Left ventricle myocardium inferior (tissue), 1 donor: ENCODE measurements at regions not wholly inside any gene's neighbourhood (a gene's known extent, or its start where the extent isn't known, plus 50 kb on each side); places are given as distances from the start of the nearest gene placed in this dataset.

Source experiments
- DNase-seq: peaks from one replicate; pipeline ENCODE4 v3.0.0-alpha.2; 2020
- H3K27ac ChIP-seq: fragments of 200-600 bp; replicated peaks from 2 replicates; pipeline ENCODE4 v1.8.0; 2021
- H3K27me3 ChIP-seq: fragments of 200-600 bp; 2 replicates; pipeline ENCODE4 v1.8.0; 2021; ENCODE audit warnings: low read depth
- H3K36me3 ChIP-seq: fragments of 200-600 bp; 2 replicates; pipeline ENCODE4 v1.8.0; 2021
- H3K4me1 ChIP-seq: fragments of 200-600 bp; 2 replicates; pipeline ENCODE4 v1.8.0; 2021
- H3K4me3 ChIP-seq: fragments of 200-600 bp; 2 replicates; pipeline ENCODE4 v1.8.0; 2021; ENCODE audit warnings: mild to moderate bottlenecking, moderate library complexity
- H3K9me3 ChIP-seq: fragments of 200-600 bp; replicated peaks from 2 replicates; pipeline ENCODE4 v1.8.0; 2021
- CTCF ChIP-seq: fragments of 200-600 bp; IDR thresholded peaks from 2 replicates; pipeline ENCODE4 v1.8.0; 2021; ENCODE audit warnings: antibody characterized with exemption, mild to moderate bottlenecking, borderline replicate concordance
- intact Hi-C: fragments of 100-400 bp; cut with micrococcal nuclease; formaldehyde crosslinking; loops from one replicate; pipeline ENCODE4 v1.11.0; 2022
- donor health status: DM: no; HTN: yes; CAD: no; lungs with severe emphysema.

- Histone ChIP-seq H3K4me1 (peaks cover 12% of the 10 kb centered on the region), H3K36me3 (no peaks in the 10 kb centered on the region), H3K9me3 (peaks cover 16% of the 10 kb centered on the region), H3K27me3 (peaks cover 22% of the 10 kb centered on the region), H3K27ac (no peak overlapping the region), H3K4me3 (no peak overlapping the region)
- DNase-seq, result no peak
- intact Hi-C loops, result no loop called here
- TF ChIP-seq CTCF, result no peak
Observed at GRCh38 chr10:128563387-128563786, 437.2 kb upstream of the MKI67 start.

DNA sequence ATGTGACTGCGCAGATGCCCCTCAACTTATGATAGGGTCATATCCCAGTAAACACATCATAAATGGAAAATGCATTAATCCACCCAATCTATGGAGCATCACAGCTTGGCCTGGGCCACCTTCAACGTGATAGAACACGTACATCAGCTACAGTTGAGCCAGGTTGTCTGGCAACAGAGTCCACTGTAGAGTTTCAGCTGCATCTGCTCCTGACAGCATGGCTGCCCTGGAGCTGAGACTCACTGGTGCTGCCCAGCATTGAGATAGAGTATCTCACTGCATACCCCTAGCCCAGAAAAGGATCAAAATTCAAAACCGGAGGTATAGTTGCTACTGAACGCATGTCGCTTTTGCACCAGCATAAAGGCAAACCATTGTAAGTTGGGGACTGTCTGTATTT lies 437.7 kb upstream of the MKI67 start:
- Histone ChIP-seq H3K4me1 (peaks cover 12% of the 10 kb centered on the region), H3K27me3 (peaks cover 26% of the 10 kb centered on the region), H3K4me3 (no peak overlapping the region), H3K9me3 (peaks cover 16% of the 10 kb centered on the region), H3K36me3 (no peaks in the 10 kb centered on the region), H3K27ac (no peak overlapping the region)
- DNase-seq, result no peak
- intact Hi-C loops, result no loop called here
- TF ChIP-seq CTCF, result no peak

GRCh38 chr10:128566361-128566968 lies 440.2 kb upstream of the MKI67 start:
- Histone ChIP-seq H3K4me3 (no peak overlapping the region), H3K9me3 (peaks cover 16% of the 10 kb centered on the region), H3K4me1 (peaks cover 12% of the 10 kb centered on the region), H3K27ac (no peak overlapping the region), H3K36me3 (no peaks in the 10 kb centered on the region), H3K27me3 (peaks cover 46% of the 10 kb centered on the region)
- no peak for TF ChIP-seq CTCF
- intact Hi-C loops, result no loop called here
- DNase-seq, result no peak

DNA sequence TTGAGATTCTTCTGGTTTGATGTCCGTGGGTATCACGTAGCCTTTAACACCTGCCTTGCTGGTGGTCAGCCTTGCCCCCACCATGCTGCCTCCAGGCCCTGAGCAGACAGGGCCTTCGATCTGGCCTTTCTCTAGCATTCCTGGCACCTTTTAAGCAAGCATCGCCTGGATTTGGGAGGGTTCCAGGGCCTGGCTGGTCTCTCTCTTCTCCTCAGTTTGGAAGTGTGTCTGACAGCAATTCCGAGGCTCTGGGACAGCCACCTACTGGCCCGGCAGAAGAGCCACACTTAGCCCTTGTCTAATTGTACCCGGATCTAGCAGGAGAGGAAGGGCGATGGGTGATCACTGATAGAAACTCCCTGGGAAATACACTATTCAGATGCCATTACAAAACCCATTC lies 441.3 kb upstream of the MKI67 start:
- H3K27me3 ChIP-seq, result peaks cover 56% of the 10 kb centered on the region
- H3K9me3 ChIP-seq, result peaks cover 5% of the 10 kb centered on the region
- H3K36me3 ChIP-seq, result no peaks in the 10 kb centered on the region
- peak; percentile 42 for TF ChIP-seq CTCF
- no peak overlapping the region for H3K27ac ChIP-seq
- no peak overlapping the region for H3K4me3 ChIP-seq
- intact Hi-C loops, result no loop called here
- H3K4me1 ChIP-seq, result peaks cover 12% of the 10 kb centered on the region
- no peak for DNase-seq

DNA sequence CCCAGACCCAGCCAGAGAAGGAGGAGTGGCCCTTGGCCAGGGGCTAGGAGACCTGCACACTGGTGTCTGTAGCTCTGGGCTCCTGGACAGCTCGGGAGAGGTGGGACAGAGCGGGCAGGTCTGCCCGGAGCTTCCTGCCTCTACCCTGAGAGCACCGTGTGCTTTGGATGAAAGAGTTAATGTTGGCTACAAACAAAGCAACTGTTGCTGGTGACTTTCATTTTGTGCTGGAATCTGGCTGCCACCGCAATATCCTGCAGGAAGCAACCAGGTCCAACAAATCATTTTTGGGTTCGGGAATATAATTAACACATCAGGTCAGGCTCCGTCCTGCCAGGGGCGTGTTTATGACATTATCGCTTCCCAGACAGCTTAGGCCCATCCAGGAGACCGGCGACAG lies 441.8 kb upstream of the MKI67 start:
- H3K9me3 ChIP-seq, result peaks cover under 1% of the 10 kb centered on the region
- H3K36me3 ChIP-seq, result no peaks in the 10 kb centered on the region
- intact Hi-C loops, result no loop called here
- H3K4me1 ChIP-seq, result peaks cover 12% of the 10 kb centered on the region
- H3K27me3 ChIP-seq, result peaks cover 60% of the 10 kb centered on the region
- TF ChIP-seq CTCF, result no peak
- no peak overlapping the region for H3K27ac ChIP-seq
- no peak for DNase-seq
- no peak overlapping the region for H3K4me3 ChIP-seq
